ENCODE measurements at regions not wholly inside any gene's neighbourhood (a gene's known extent, or its start where the extent isn't known, plus 50 kb on each side); places are given as distances from the start of the nearest gene placed in this dataset.

DNA sequence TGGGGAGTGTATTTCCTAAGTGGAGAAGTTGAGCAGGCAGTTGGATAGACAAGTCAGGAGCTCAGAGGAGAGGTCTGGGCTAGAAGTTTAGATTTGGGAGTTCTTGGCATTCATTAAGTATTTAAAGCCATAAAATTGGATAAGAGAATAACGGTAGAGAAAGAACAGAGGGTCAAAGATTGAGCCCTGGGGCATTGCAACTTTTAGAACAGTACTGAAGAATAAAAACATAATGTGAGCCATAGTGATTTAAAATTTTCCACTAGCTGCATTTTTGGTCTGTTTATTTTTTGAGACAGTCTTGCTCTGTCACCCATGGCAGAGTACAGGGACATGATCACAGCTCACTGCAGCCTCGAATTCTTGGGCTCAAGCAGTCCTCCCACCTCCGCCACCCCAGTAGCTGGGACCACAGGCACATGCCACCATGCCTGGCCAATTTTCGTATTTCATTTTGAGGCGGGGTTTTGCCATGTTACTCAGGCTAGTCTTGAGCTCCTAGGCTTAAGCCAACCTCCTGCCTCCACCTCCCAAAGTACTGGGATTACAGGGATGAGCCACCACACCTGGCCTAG is 85.9 kb upstream of the SOX13 start:
- peak overlapping the region in 1 of 5 donors; percentile 54 for H3K27ac ChIP-seq
- WGBS, 4 donors, result 68 to 79% (median 73%) methylated on average over 5 of the region's 5 CpGs
- intact Hi-C loops (cut with DNase I), result no loop called here
- no peaks in the 10 kb centered on the region for H3K27me3 ChIP-seq
- TF ChIP-seq POLR2A (IDR thresholded peaks at IDR 0.05), result no peak
- TF ChIP-seq, protein P1, sequence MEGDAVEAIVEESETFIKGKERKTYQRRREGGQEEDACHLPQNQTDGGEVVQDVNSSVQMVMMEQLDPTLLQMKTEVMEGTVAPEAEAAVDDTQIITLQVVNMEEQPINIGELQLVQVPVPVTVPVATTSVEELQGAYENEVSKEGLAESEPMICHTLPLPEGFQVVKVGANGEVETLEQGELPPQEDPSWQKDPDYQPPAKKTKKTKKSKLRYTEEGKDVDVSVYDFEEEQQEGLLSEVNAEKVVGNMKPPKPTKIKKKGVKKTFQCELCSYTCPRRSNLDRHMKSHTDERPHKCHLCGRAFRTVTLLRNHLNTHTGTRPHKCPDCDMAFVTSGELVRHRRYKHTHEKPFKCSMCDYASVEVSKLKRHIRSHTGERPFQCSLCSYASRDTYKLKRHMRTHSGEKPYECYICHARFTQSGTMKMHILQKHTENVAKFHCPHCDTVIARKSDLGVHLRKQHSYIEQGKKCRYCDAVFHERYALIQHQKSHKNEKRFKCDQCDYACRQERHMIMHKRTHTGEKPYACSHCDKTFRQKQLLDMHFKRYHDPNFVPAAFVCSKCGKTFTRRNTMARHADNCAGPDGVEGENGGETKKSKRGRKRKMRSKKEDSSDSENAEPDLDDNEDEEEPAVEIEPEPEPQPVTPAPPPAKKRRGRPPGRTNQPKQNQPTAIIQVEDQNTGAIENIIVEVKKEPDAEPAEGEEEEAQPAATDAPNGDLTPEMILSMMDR (IDR thresholded peaks at IDR 0.05), result no peak
- H3K4me1 ChIP-seq (replicated peaks in 1 of 2), result no peaks in the 10 kb centered on the region
- DNase-seq, result no peak
- H3K36me3 ChIP-seq (replicated peaks in 1 of 2), result no peaks in the 10 kb centered on the region
- H3K4me3 ChIP-seq, result no peak overlapping the region
- H3K9me3 ChIP-seq (replicated peaks in 1 of 3), result no peaks in the 10 kb centered on the region

DNA sequence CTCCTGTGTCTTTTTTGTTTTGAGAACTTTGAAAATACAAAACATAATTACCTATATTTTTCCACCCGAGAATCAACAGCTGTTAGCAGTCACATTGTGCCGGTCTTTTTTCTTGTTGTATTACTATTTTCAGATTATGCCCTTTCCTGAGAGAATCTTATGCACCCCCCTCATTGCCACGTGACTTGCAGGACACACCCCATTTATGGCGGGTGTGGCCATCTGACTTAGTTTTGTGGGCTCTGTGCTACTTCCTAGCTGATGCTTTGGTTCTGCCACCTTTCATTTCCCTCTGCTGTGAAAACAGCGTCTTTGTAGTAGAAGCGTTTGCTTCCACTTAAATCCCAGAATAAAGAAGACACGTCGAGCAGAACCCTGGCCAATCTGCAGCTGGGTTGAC is 82.8 kb upstream of the SOX13 start:
- Histone ChIP-seq H3K4me3 (no peak overlapping the region), H3K27ac (no peak overlapping the region), H3K27me3 (no peaks in the 10 kb centered on the region), H3K36me3 (replicated peaks in 1 of 2) (no peaks in the 10 kb centered on the region), H3K9me3 (replicated peaks in 1 of 3) (no peaks in the 10 kb centered on the region), H3K4me1 (replicated peaks in 1 of 2) (no peaks in the 10 kb centered on the region)
- WGBS, 4 donors, result 66 to 72% (median 69%) methylated on average over 8 of the region's 8 CpGs
- DNase-seq, result no peak
- no peak for TF ChIP-seq POLR2A (IDR thresholded peaks at IDR 0.05)
- TF ChIP-seq, protein P1 (IDR thresholded peaks at IDR 0.05), result no peak
- intact Hi-C loops (cut with DNase I), result no loop called here

DNA sequence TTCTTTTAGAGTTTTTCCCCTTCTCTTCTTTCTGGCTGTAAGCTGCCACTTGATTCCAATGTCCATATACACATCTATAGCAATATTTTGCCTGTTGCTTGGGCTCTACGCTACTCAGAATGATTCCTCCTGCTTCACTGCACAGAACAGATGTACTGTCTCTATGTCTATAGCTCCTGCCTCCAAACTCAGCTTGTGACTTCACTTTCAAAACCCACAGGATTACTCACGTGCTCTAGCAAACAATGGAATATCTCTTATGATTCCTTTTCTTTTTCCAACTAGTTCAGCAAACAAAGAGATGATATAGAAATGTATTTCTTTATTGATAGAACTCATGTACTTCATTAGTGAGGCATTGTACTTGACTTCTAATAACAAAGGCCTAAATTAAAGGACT is 80.5 kb upstream of the SOX13 start:
- intact Hi-C loops (cut with DNase I), result no loop called here
- Histone ChIP-seq H3K27me3 (no peaks in the 10 kb centered on the region), H3K27ac (no peak overlapping the region), H3K4me3 (no peak overlapping the region), H3K4me1 (replicated peaks in 1 of 2) (no peaks in the 10 kb centered on the region), H3K9me3 (replicated peaks in 1 of 3) (no peaks in the 10 kb centered on the region), H3K36me3 (replicated peaks in 1 of 2) (no peaks in the 10 kb centered on the region)
- DNase-seq, result no peak
- TF ChIP-seq, protein P1 (IDR thresholded peaks at IDR 0.05), result no peak
- no peak for TF ChIP-seq POLR2A (IDR thresholded peaks at IDR 0.05)
- 88 to 92% (median 91%) methylated on average over 2 of the region's 2 CpGs for WGBS, 4 donors

DNA sequence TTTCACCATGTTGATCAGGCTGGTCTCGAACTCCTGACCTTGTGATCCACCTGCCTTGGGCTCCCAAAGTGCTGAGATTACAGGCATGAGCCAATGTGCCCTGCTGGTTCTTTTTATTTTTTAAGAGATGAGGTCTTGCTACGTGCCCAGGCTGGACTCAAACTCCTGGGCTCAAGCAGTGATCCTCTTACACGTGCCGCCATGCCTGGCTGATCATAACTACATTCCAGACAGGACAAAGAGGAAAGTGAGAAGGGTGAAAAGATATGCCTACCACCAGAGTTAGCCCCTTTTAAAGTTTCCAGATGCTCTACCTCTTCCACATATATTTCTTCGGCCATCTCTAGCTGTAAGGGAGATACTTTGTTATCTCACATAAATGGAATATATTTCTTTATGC is 79.7 kb upstream of the SOX13 start:
- TF ChIP-seq, protein P1 (IDR thresholded peaks at IDR 0.05), result no peak
- TF ChIP-seq POLR2A (IDR thresholded peaks at IDR 0.05), result no peak
- WGBS, 4 donors, result 83 to 91% (median 90%) methylated on average over 5 of the region's 5 CpGs

More for the DNA sequence above, 79.7 kb upstream of the SOX13 start:
- Histone ChIP-seq H3K4me1 (replicated peaks in 1 of 2) (no peaks in the 10 kb centered on the region), H3K27ac (no peak overlapping the region), H3K4me3 (no peak overlapping the region), H3K9me3 (replicated peaks in 1 of 3) (no peaks in the 10 kb centered on the region), H3K27me3 (no peaks in the 10 kb centered on the region), H3K36me3 (replicated peaks in 1 of 2) (no peaks in the 10 kb centered on the region)
- intact Hi-C loops (cut with DNase I), result no loop called here
- DNase-seq, result no peak

Data from adrenal gland (tissue), 9 donors.